Astrocyte of the hippocampus (primary cell): ENCODE measurements at regions not wholly inside any gene's neighbourhood (a gene's known extent, or its start where the extent isn't known, plus 50 kb on each side); places are given as distances from the start of the nearest gene placed in this dataset.

Experiments used
- DNase-seq: peaks from one replicate; pipeline ENCODE4 v3.0.0; 2011; ENCODE audit warnings: low read depth, low spot score

DNA sequence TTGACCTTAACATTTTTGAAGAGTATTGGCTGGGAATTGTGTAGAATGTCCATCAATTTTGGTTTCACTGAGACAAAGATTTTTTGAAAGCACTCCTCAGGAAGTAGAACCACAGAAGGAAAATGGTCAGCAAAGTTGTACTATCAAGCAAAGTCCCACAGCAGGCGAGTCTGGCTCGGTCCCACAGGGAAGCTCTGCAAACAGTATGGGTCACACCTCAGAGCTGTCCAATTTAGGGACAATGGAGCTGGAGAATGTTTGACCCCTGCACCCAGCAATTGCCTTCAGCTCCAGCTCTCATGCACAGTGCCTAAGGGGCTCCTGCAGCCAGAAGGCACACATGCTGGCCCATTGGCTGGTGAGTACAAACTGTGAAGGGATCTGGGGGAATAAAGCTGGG, 147.0 kb downstream of the MAFB start:
- no peak for DNase-seq

DNA sequence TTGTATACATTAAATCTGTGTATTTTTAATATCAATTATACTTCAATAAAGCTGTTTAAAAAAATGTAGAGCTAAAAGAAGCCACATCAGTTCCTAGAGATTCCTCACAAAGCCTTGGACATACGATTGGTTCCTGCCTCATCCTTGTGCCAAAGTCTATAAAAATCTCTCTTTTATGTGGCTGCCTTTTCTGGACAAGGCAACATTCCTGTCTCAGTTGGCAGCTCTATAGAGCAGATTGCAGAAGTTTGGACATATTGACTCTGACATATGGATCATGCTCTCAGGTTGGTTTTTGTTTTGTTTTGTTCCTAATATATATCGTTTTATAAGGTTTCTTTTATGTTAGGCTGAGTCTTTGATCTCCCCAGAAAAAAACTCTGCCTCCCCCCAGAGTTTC, 148.9 kb downstream of the MAFB start:
- DNase-seq = no peak

DNA sequence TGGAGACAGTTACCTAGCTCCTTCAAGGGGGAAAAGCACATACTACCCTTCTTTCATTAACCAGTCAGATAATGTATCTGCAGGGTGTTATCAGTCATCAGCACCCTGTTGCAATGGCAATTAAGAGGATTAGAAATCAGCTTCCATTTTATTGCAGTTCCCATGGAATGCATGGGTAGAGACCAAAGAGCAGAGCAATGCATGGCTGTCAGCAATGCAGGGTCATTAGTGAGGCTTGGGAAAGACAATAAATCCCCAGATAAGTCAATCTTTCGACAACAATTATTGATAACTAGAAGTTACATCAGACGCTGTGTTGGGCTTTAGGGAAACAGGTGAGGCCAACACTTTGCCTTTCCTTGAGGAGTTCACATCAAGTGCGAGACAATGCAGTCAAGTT, 150.9 kb downstream of the MAFB start:
- no peak for DNase-seq

DNA sequence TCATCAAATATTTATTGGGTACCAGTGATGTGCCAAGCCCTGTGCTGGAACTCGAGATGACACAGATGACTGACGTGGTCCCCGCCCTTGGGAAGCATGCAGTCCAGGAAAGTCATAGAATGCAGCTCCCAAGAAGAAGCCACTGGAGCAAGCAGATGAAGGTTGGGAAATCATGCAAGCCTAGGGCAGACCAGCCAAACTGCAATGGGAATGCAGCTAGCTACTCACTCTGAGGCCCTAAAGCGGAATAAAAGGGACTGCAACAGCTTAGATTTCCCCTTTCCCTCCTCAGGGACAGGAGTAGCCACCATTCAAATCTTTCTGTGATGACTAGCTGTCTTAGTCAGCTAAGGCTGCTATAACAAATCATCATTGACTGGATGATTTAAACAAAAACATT, 152.2 kb downstream of the MAFB start:
- no peak for DNase-seq

DNA sequence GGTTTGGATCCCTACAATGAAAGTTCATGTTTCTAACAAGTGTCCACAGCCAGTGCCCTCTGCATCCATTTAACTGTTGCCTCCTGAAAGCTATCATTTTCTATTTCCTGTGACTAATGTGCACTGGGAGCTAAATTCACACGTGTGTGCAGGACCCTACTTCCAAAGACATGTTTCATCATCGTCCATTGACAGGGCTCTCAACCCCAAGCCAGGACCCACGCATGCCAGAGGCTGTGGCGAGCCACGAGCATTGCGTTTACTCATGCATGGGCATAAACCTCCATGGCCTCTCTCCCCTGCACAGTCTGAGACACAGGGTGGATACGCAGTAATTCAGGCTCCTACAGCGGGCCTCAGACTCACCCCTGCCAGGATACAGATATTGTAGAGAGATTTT, 153.2 kb downstream of the MAFB start:
- no peak for DNase-seq

DNA sequence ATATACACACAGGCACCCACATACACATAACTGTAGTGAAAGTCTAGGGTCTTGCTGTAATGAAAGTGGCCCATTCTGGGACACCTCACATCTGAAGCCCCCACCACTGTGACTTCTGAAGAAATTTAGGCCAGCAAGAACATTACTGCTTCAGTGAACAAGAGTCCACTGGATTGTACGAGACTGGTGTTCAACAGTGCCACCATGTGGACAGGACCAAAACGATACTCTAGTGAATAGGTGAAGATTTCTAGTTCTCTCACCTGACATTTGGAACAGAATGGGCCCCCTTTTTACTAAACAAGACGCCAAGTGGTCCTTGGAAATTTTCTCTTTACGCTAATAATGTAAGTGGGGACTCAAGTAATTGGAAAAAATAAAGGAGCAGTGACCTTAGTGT, 156.9 kb downstream of the MAFB start:
- DNase-seq = peak; percentile 13

DNA sequence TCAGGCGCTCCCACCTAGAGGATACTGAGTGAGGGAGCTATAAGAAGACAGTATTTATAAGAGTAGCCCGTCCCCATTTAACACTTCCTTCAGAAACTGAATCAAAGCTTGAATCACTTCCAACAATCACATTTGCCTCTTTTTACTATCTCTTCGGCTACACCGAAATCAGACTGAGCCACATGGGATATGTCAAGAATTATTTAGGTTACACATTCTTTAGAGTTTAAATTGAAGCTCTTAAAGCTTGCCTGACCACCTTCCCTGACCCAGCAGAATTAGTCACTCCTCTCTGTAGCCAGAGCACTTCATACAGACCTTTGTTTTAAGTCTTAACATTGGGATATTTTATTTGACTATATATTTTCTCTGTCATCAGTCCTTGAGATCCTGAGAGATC, 163.7 kb downstream of the MAFB start:
- DNase-seq = no peak

DNA sequence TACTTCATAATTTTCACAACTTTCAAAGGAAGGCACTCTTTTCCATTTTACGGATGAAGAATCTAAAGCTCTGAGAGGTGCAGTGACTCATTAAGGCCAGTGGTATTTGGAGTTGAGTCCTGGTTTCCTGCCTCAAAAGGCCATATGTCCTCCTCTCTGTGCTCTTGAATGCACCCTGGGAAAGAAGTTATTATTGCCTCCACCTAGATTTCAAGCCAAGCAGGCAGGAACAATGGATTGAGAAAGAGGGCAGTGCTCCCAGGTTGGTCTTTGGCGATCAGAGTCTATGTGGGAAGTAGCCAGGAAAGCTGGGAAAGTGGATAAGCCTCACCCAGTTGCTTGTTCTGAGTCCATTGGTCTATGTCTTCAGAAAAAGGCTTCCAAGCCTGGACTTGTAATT, 165.0 kb downstream of the MAFB start:
- DNase-seq = no peak

DNA sequence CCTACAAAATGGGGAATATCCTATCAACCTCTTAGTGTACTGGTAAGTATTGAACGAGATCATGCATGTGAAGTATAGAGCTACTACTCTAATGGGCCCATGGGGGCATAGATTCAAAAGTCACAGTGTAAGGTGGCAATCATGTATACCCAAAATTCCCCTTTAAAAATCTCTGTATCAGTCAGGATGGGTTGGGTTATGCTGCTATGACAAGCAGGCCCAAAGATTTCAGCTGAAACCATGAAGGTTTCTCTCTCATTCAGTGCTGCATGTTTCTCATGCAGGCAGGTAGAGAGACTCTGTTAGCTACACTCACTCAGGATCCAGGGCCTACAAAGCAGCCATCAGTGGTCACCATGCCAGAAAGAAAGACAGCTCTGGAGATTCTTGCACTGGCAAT, 166.6 kb downstream of the MAFB start:
- DNase-seq = no peak

DNA sequence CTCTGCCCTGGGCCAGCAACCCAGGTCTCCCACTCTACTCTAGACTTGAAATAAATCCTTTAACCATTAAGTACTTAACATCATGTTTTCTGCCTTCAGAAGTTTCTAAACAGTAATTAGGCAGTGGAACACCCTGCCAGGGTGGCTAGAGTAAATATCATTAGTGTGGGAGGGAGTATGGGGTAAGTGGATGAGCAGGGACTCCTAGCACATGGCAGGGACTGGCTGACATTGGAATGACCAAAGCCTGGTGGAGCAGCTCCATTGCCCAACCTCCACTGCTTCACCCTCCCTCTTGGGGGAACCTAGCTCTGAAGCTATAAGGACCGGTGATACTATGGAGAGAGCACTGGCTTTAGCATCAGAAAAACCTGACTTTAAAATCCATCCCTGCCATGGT, 167.1 kb downstream of the MAFB start:
- DNase-seq = no peak

DNA sequence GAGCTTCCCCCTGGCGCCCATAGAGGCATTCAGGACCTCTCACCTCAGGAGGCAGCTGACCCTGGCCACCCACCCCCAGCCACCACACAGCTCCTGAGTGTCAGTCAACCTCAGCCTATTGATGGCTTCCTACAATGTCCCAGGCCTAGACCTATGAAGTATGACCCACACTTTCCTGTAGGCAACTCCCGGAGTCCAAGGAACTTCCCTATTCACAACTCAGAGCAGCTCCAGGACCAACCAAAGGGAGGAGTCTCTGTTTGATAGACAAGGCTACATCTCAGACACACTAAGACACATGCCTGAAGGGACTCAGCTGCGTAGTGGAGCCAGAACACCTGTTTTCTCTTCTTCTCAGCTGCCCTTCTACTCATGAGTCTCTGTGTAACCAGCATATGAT, 169.1 kb downstream of the MAFB start:
- DNase-seq = no peak

DNA sequence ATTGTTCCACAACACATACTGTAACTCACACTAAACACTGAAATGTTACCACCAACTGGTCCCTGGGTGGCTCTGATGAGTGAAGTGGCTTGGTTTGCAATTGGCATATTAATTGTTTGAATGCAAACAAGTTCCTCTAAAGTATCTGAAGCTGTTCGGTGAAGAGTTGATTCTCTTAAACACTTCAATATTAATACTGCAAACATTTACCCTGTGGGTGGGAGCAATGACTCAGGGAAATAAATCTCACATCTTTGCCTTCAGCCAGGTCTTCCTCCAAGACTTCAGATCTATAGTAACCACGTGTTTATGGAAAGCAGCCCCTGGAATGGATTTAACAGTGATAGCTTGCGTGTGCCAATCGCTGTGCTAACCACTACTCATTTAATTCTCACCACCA, 176.0 kb downstream of the MAFB start:
- no peak for DNase-seq

DNA sequence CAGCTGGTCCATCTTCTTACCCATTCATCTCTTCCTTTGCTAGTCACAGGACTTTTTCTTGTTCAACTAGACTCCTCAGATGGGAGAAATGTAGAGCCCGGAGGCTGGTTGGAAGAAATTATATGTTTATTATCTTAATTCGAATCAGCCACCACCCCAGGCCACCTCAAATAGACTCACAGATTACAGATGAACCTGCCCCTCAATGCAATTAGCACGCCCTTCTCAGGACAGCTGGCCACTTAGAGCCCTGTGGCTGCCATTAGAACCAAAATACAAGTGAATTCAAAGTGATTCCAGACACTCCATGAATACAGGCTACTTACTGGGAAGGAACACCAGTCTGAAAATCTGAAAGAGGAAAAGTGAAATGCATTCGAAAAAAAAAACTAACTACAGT, 176.4 kb downstream of the MAFB start:
- no peak for DNase-seq

DNA sequence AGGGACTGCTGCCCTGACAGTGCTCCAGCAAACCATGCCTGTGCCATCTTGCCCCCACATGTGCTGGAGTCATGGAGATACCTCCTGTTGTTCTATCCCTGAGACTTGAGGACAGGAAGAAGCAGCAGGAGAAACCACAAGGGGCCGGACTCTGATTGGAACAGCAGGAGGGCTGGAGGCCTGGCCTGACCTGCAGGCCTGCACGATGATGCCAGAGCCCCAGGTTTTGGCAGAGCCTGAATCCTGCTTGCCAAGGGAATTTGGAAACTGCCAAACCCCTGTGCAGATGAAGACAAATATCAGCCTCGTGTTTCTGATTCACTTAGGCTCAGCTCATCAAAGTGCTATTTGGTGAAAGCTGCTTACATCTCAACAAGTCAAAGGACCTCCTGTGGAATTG, 177.6 kb downstream of the MAFB start:
- DNase-seq = peak; percentile 54

DNA sequence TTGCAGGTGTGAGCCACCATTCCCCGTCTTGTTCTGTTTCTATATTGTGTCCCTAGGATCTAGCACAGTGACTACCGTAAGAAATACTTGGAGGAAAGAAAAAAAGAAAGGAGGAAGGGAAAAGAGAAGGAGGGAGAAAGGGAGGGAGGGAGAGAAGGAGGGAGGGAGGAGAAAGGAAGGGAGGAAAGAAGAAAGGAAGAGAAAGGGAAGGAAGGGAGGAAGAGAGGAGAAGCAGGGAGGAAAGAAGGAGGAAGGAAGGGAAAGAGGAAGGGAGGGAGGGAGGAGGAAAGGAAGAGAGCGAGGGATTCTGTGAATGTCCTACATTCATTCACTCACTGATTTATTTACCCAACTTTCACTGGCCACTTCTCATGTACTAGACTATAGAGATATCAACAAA, 178.4 kb downstream of the MAFB start:
- no peak for DNase-seq

DNA sequence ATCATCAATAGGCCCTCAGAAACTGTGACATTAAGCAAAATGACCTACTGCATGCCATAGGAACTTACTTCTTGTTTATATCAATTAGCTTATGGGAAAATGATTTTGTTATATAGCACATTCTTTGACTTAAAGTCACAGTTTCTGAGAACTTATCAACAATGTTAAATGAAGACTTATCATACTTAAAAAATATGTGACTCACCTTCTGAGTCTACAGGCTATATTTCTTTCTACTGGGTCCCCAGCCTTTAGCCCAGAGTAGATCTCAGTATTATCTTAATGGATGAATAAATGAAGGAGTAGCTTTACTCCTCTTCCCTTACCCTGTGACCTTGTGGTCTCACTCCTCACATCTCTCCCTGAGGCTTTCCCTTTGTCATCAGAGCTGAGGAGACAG, 180.2 kb downstream of the MAFB start:
- no peak for DNase-seq

DNA sequence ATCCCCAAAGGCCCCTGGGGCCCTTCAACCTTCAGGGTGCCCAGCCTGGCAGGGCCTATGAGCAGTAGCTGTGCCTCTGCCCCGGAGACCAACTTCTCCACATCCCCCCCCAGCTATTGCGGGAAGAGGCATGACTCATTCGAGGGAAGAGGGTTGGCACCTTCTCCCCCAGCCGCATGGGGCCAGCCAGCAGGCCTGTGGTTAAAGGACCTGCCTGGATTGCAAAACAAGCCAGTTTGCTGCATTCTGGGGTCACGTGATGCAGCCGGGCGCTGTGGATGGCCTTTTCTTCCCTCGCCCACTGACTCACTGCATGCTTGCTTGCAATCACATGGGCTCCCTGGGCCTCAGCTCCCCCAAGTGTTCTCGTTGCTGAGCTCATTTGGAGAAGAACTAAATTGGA, 182.5 kb downstream of the MAFB start:
- peak; percentile 98 for DNase-seq

DNA sequence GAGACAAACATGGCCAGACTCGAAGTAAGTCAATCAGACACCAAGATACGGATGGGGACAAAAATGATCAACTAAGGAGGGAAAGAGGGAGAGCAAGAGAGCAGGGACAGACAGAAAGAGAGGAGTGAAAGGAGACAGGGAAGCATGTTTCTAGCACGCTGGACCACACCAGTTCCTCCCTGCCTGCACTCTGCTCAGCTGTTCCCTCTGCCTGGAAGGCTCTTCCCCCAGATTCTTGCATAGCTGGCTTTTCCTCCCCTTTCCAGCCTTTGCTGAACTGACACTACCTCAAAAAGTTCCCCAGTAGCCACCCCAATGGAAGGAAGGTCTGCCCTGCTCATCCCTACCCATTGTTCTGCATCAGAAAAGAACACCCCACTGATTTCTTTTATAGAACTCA, 185.9 kb downstream of the MAFB start:
- DNase-seq = peak; percentile 18

DNA sequence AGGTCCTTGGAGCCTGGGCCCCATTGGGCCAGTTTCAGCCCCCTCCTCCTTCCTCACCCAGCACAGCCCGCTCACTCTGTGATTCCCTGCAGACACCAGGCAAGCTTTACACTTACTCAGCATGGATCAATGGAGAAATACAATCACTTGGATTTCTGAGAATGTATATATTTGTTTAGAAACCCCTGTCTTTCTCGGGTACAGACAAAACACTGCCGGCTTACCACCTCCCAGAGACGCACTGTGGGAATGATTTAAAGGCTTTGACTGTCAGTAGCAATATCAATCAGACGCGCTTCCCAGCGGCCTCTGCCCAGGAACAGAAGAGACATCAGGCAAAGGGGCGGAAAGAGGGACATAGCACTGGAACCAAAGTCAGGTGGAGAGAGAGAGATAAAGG, 186.5 kb downstream of the MAFB start:
- DNase-seq = peak; percentile 12

DNA sequence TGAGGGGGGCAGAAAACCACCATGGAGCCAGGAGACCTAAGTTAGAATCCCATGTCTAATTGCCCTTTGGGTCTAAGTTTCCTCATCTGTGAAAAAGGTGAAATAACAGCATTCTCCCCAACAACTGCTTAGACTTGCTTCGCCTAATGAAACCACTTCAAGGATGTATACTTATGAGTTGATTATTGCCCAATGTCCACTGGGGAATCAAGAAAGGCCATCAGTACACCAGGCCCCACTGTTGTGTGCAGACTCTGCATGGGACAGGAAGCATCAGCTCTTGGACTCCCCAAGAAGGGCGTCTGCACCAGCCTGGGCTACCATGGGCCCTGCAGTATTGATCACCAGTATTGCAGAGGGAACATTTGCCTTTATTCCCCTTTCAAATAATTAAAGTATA, 189.6 kb downstream of the MAFB start:
- DNase-seq = no peak

DNA sequence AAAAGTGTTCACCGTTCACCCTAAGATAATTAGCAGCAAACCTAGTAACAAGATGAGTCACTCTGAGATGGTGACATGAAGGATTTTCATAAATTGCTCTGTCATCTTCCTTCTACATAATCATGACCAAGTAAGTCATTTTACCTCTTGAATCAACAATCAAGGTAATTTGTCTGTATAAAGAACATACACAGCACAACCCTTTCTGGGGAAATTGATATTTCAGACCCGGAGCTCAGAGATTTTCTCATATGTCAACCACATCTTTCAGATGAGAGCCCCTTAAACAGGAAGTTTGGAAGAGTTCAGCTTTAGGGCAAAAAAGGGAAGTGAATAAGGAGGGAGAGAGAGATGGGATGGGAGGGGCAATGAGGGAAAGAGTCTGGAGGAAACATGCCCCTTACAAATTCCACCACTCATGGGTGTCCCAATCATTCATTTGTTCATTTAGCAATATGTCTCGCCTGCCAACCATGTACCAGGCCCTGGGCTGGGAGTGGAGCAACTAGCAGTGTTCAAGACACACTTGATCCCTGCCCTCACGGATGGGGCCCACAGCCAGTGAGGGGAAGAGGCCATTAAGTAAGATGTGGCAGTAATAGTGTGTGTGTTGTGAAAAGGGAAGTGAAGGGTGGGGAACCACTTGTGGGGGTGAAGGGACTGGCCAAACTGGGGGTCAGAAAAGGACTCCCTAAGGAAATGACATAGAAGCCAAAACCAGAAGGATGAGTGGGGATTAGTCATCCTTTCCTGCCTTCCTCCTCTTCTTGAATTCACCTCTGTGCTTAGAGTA, 190.9 kb downstream of the MAFB start:
- no peak for DNase-seq

DNA sequence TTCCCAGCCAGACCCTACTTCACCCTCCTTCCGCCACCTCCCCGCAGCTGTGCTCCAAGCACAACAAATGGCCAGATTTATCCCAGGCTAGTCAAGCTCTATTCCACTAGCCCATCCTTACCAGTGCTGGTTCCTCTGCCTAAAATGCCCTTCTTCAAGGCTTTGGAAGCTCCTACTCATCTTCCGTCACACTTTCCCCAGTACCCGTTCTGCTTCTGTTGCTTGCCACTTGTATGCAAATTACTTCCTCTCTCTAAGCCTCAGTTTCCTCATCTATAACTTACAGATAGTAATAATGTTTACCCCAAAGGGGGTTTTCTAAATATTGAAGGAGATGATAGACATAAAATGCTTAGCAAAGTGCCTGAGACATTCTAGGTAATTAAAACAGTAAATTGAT, 193.1 kb downstream of the MAFB start:
- DNase-seq = no peak

DNA sequence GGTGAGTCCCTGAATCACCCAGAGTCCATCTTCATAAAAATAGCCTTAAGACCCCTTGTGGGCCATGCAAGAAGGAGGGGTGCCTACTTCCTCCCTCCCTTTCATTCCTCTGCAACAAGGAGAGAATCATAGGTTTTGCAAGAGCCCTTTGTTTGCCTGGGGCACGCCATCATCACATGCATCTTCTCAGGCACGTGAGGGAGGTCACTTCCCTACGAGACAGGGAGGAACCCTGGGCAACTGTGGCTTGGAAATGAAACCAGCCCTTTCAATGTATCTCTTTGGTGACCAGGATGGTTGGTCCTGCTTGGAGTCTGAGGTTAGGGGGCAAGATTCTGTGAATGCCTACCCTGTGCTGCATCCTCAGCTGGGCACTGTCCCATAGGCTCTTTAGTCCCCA, 194.8 kb downstream of the MAFB start:
- DNase-seq = no peak

DNA sequence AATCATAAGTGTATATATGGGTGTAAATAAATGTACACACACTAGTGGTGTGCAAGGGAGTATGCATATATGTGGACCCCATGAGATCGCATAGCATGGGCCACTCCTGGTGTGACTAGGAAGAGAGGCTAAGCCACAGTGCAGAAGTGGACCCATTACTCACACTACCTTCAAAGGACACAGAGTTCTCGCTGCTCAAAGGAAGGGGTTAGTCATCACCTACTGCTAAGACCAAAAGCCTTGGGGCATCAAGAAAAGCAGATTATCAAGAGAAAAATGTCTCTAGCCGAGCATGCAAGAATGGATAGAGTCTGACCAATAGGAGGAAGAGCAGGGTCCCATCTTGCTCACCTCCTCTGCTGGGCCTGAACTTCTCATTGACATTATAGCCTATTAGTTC, 195.5 kb downstream of the MAFB start:
- DNase-seq = no peak
